HTERT RPE-1 (cell line): ENCODE measurements at regions not wholly inside any gene's neighbourhood (a gene's known extent, or its start where the extent isn't known, plus 50 kb on each side); places are given as distances from the start of the nearest gene placed in this dataset.

Experiments used
- in situ Hi-C: fragments of 300-500 bp; cut with MboI; formaldehyde crosslinking; loops from 4 replicates; pipeline ENCODE4 v1.14.3; 2020; ENCODE audit warnings: low sequenced_read_pairs

DNA sequence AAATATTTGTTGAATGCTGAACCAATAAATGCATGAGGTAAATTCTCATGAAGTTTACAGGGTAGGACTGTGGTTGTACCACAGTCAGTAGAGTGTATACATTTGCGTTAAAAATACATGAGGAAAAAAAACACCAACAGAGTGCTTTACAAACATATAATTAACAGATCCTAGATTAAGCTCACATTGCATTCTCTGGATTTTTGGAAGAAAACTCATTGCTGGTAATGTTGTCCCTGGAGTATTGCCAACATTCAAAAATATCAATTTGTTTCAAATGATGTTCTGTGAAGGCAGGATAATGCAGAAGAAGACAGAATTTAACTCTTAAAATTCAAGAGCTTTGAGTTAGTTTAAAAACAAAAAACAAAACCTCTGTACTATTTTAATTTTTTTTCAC, 95.5 kb downstream of the MBL2 start:
- in situ Hi-C loops: no loop called here

GRCh38 chr10:52678611-52679010, 94.0 kb downstream of the MBL2 start:
- in situ Hi-C loops: no loop called here

DNA sequence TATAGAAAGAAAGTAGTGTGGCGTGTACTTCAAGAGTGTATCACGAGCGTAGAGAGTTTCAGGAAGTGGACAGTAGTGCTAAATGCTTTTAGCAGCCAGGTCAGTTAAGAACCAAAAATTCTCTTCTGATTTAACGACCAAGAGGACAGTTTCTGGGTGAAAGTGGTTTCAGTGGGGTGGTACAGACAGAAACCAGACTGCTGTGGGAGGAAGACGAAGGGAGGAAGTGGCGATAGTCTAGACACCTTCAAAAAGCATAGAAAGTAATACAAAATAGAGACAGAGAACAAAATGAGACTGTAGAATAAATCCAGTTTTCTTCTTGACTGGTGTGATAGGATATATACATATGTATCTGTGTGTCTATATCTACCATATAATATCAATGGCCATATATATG, 93.5 kb downstream of the MBL2 start:
- in situ Hi-C loops: no loop called here

- in situ Hi-C loops: no loop called here
Observed at GRCh38 chr10:52682766-52683165, 89.8 kb downstream of the MBL2 start.

GRCh38 chr10:52683776-52684175, 88.8 kb downstream of the MBL2 start:
- in situ Hi-C loops: no loop called here

DNA sequence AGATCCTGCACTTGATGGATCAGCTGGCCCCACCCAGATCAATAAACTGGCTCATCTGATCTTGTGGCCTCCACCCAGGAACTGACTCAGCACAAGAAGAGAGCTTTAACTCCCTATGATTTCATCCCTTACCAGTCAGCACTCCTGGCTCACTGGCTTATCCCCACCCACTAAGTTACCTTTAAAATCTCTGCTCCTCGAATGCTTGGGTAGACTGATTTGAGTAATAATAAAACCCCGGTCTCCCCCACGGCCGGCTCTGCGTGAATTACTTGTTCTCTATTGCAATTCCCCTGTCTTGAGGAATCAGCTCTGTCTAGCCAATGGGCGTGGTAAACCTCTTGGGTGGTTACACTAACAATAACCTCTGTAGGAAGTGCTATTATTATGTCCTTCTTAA, 83.7 kb downstream of the MBL2 start:
- in situ Hi-C loops: no loop called here

DNA sequence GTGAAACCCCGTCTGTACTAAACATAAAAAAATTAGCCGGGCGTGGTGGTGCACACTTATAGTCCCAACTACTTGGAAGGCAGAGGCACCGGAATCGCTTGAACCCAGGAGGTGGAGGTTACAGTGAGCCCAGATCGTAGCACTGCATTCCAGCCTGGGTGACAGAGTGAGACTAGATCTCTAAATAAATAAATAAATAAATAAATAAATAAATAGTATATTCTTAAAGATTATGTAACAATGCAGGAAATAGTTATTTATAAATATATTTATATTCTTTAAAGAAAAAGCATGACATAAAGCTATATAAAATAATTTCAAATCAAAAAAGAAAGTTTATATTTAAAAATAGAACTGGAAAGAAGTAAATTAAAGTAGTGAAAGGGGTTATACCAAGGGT, 76.4 kb downstream of the MBL2 start:
- in situ Hi-C loops: no loop called here

GRCh38 chr10:52701647-52702046, 70.9 kb downstream of the MBL2 start:
- in situ Hi-C loops: no loop called here

DNA sequence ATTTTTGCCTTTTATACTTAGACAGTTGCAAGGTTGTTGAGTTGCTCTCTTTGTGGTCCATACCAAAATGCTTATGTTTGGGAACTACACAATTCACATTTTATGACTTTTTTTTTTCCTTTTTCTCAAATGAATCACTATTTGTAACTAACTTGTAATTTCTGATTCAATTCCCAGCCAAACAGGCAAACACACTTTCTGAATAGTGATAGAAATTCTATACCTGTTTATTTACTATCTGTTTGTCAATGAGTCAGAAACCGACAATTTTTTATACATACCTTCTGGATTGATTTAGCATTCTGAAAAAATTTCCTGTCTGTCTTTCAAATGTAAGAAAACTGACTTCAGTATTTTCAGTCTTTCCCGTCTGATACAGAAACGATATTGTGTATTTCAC, 69.1 kb downstream of the MBL2 start:
- in situ Hi-C loops: no loop called here

- in situ Hi-C loops: no loop called here
Observed at GRCh38 chr10:52703898-52704297, 68.7 kb downstream of the MBL2 start.

- in situ Hi-C loops: no loop called here
Observed at GRCh38 chr10:52706332-52707070, 66.1 kb downstream of the MBL2 start.
